ENCODE measurements at regions not wholly inside any gene's neighbourhood (a gene's known extent, or its start where the extent isn't known, plus 50 kb on each side); places are given as distances from the start of the nearest gene placed in this dataset.

GRCh38 chr9:116102596-116102995 lies 51.0 kb upstream of the PAPPA start:
- H3K9me3 Mint-ChIP-seq (ENCODE audit: unreplicated experiment) = no peaks in the 10 kb centered on the region
- H3K36me3 Mint-ChIP-seq (ENCODE audit: unreplicated experiment) = no peaks in the 10 kb centered on the region
- no peak for TF ChIP-seq CTCF (IDR thresholded peaks at IDR 0.05; ENCODE audit: partially characterized antibody, unreplicated experiment)
- H3K27me3 Mint-ChIP-seq (ENCODE audit: unreplicated experiment) = no peaks in the 10 kb centered on the region
- H3K27ac Mint-ChIP-seq (ENCODE audit: unreplicated experiment) = no peak overlapping the region
- DNase-seq = no peak
- H3K4me3 Mint-ChIP-seq (ENCODE audit: unreplicated experiment) = no peak overlapping the region
- H3K4me1 Mint-ChIP-seq (ENCODE audit: low read depth, unreplicated experiment) = no peaks in the 10 kb centered on the region

Data from glutamatergic neuron (in vitro differentiated cells).